Prostate gland (tissue), 2 donors: ENCODE measurements at regions not wholly inside any gene's neighbourhood (a gene's known extent, or its start where the extent isn't known, plus 50 kb on each side); places are given as distances from the start of the nearest gene placed in this dataset.

Source experiments
- DNase-seq: peaks from one replicate; pipeline ENCODE4 v3.0.0-alpha.2; 2019; ENCODE audit warnings: low spot score
- H3K27ac ChIP-seq, 2 donors: fragments of 200-600 bp; sonication (generic); 2 replicates each; pipeline ENCODE4 v1.5.1; 2017 to 2019
- H3K27me3 ChIP-seq: fragments of 200-600 bp; sonication (generic); replicated peaks from 2 replicates; pipeline ENCODE4 v1.5.1; 2019; ENCODE audit not compliant: insufficient read depth
- H3K36me3 ChIP-seq, 2 donors: fragments of 200-600 bp; sonication (generic); 1 replicate in 1 of 2; 2 replicates in 1 of 2; pipeline versions ENCODE4 v1.5.1 to v1.8.1; 2017 to 2019
- H3K4me1 ChIP-seq: fragments of 200-600 bp; sonication (generic); replicated peaks from 2 replicates; pipeline ENCODE4 v1.5.1; 2019
- H3K4me3 ChIP-seq, 2 donors: fragments of 200-600 bp; sonication (generic); 2 replicates each; pipeline ENCODE4 v1.5.1; 2017 to 2019
- H3K9me3 ChIP-seq: fragments of 200-600 bp; sonication (generic); 2 replicates; pipeline ENCODE4 v1.5.1; 2017
- CTCF ChIP-seq, 4 experiments: fragments of 200-600 bp in 2 of 4; fragments of 450-650 bp in 2 of 4; sonication (generic) in 2 of 4; IDR thresholded peaks; 1 replicate in 3 of 4; 2 replicates in 1 of 4; pipeline ENCODE4 v1.5.1; 2016 to 2019; ENCODE audit warnings: antibody characterized with exemption in 4 of 4, mild to moderate bottlenecking in 2 of 4, moderate library complexity in 2 of 4
- POLR2A ChIP-seq: fragments of 450-650 bp; IDR thresholded peaks from one replicate; pipeline ENCODE4 v1.6.1; 2016; ENCODE audit warnings: antibody characterized with exemption, mild to moderate bottlenecking
- POLR2AphosphoS5 ChIP-seq: sonication (generic); formaldehyde crosslinking; IDR thresholded peaks from one replicate; pipeline ENCODE4 v1.6.1; 2017; ENCODE audit warnings: antibody characterized with exemption
- WGBS: methylation state at CpG from one replicate; pipeline ENCODE4 v1.1.5; 2018; 5-methylcytosine and 5-hydroxymethylcytosine counted together
- intact Hi-C: fragments of 100-400 bp; cut with DNase I; formaldehyde crosslinking; loops from one replicate; pipeline ENCODE4 v1.14.2; 2022

DNA sequence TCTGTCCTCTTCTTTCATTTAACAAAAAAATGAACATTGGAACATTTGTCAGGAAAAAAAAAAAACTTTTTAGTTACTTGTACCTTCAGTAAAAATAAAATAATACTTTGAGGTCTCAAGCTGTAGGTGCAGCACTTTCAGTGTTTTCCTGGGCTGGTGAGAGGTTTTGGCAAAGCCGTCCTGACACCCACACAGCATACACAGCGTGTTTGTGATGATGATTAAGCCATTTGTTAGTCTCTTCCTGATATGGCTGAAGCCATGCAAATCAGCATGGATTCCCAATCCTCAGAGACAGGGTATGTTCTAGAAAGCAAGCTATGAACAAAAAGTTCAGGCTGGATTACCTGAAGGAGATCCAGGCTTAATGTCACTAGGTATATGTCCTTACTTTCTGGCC is 236.8 kb downstream of the ZNF516 start:
- no peak overlapping the region for H3K4me3 ChIP-seq
- 60% methylated on average over 2 of the region's 2 CpGs for WGBS
- DNase-seq = no peak
- no peak overlapping the region for H3K27ac ChIP-seq
- TF ChIP-seq POLR2A = no peak
- no peak for TF ChIP-seq CTCF (IDR thresholded peaks at IDR 0.05)
- no peak for TF ChIP-seq POLR2AphosphoS5
- H3K9me3 ChIP-seq = no peaks in the 10 kb centered on the region
- no peaks in the 10 kb centered on the region for H3K36me3 ChIP-seq
- H3K27me3 ChIP-seq = no peaks in the 10 kb centered on the region
- H3K4me1 ChIP-seq = no peaks in the 10 kb centered on the region
- intact Hi-C loops = loop anchor here (5.0 to 10.0 kb wide), 2 partner anchors 89 to 1603 kb away; no protein-coding TSS in a partner anchor

GRCh38 chr18:76255070-76255683 is 239.9 kb downstream of the ZNF516 start:
- Histone ChIP-seq H3K4me1 (no peaks in the 10 kb centered on the region), H3K27me3 (no peaks in the 10 kb centered on the region), H3K9me3 (no peaks in the 10 kb centered on the region), H3K4me3 (no peak overlapping the region), H3K36me3 (no peaks in the 10 kb centered on the region), H3K27ac (no peak overlapping the region)
- WGBS = 93% methylated on average over 23 of the region's 23 CpGs
- intact Hi-C loops = loop anchor here (5.0 to 10.0 kb wide), 2 partner anchors 92 to 1600 kb away; no protein-coding TSS in a partner anchor
- no peak for DNase-seq
- TF ChIP-seq CTCF (IDR thresholded peaks at IDR 0.05) = no peak

GRCh38 chr18:76252880-76253279 is 242.2 kb downstream of the ZNF516 start:
- H3K4me3 ChIP-seq = no peak overlapping the region
- peak in 1 of 4 experiments; percentile 11 for TF ChIP-seq CTCF (IDR thresholded peaks at IDR 0.05)
- no peak for TF ChIP-seq POLR2A
- no peak for DNase-seq
- H3K9me3 ChIP-seq = no peaks in the 10 kb centered on the region
- H3K27me3 ChIP-seq = no peaks in the 10 kb centered on the region
- no peaks in the 10 kb centered on the region for H3K4me1 ChIP-seq
- no peaks in the 10 kb centered on the region for H3K36me3 ChIP-seq
- intact Hi-C loops = loop anchor here (10.0 kb wide), 1 partner anchor 1598 kb away; no protein-coding TSS in a partner anchor
- WGBS = 40% methylated on average over 3 of the region's 3 CpGs
- no peak overlapping the region for H3K27ac ChIP-seq

GRCh38 chr18:76252139-76252538 is 242.9 kb downstream of the ZNF516 start:
- DNase-seq = no peak
- no peak overlapping the region for H3K4me3 ChIP-seq
- intact Hi-C loops = loop anchor here (10.0 kb wide), 1 partner anchor 1597 kb away; no protein-coding TSS in a partner anchor
- no peak for TF ChIP-seq POLR2A
- TF ChIP-seq CTCF (IDR thresholded peaks at IDR 0.05) = no peak
- TF ChIP-seq POLR2AphosphoS5 = no peak
- no peaks in the 10 kb centered on the region for H3K27me3 ChIP-seq
- WGBS = 80% methylated on average over 2 of the region's 2 CpGs
- no peaks in the 10 kb centered on the region for H3K36me3 ChIP-seq
- no peak overlapping the region for H3K27ac ChIP-seq
- no peaks in the 10 kb centered on the region for H3K4me1 ChIP-seq
- H3K9me3 ChIP-seq = no peaks in the 10 kb centered on the region

GRCh38 chr18:76251691-76252090 is 243.4 kb downstream of the ZNF516 start:
- 72% methylated on average over 11 of the region's 11 CpGs for WGBS
- Histone ChIP-seq H3K27ac (no peak overlapping the region), H3K27me3 (no peaks in the 10 kb centered on the region), H3K9me3 (no peaks in the 10 kb centered on the region), H3K4me3 (no peak overlapping the region), H3K36me3 (no peaks in the 10 kb centered on the region), H3K4me1 (no peaks in the 10 kb centered on the region)
- intact Hi-C loops = loop anchor here (10.0 kb wide), 1 partner anchor 1597 kb away; no protein-coding TSS in a partner anchor
- no peak for DNase-seq
- TF ChIP-seq POLR2A (no peak), POLR2AphosphoS5 (no peak), CTCF (IDR thresholded peaks at IDR 0.05) (no peak)
